Kidney epithelial cell (primary cell): ENCODE measurements at regions not wholly inside any gene's neighbourhood (a gene's known extent, or its start where the extent isn't known, plus 50 kb on each side); places are given as distances from the start of the nearest gene placed in this dataset.

Experiments
- DNase-seq: peaks from one replicate; pipeline ENCODE4 v3.0.0-alpha.2; 2010; ENCODE audit warnings: low read depth
- H3K27me3 ChIP-seq: 2 replicates; pipeline ENCODE4 v1.6.0; 2011; ENCODE audit warnings: low read length; ENCODE audit not compliant: control insufficient read depth, insufficient read depth
- H3K36me3 ChIP-seq: 2 replicates; pipeline ENCODE4 v1.5.1; 2011; ENCODE audit warnings: low read length; ENCODE audit not compliant: control insufficient read depth, insufficient read depth
- H3K4me3 ChIP-seq: 2 replicates; pipeline ENCODE4 v1.5.1; 2011; ENCODE audit warnings: low read depth, mild to moderate bottlenecking, control low read depth, low read length
- CTCF ChIP-seq: IDR thresholded peaks from 2 replicates; pipeline ENCODE4 v1.5.1; 2011; ENCODE audit warnings: mild to moderate bottlenecking, moderate library complexity, low read length, control low read depth, inconsistent platforms; ENCODE audit not compliant: insufficient read depth, poor library complexity, severe bottlenecking

GRCh38 chrX:35101901-35102300 is 159.3 kb downstream of the FAM47B start:
- no peak for TF ChIP-seq CTCF
- H3K27me3 ChIP-seq: no peaks in the 10 kb centered on the region
- H3K36me3 ChIP-seq: no peaks in the 10 kb centered on the region
- DNase-seq: no peak
- no peak overlapping the region for H3K4me3 ChIP-seq

- Histone ChIP-seq H3K27me3 (no peaks in the 10 kb centered on the region), H3K4me3 (no peak overlapping the region), H3K36me3 (no peaks in the 10 kb centered on the region)
- DNase-seq: no peak
- no peak for TF ChIP-seq CTCF
Observed at GRCh38 chrX:35104626-35105025, 162.0 kb downstream of the FAM47B start.

GRCh38 chrX:35115205-35115604 is 172.6 kb downstream of the FAM47B start:
- H3K27me3 ChIP-seq: no peaks in the 10 kb centered on the region
- peak; percentile 18 for DNase-seq
- H3K36me3 ChIP-seq: no peaks in the 10 kb centered on the region
- TF ChIP-seq CTCF: no peak
- no peak overlapping the region for H3K4me3 ChIP-seq

GRCh38 chrX:35122756-35123155 is 180.2 kb downstream of the FAM47B start:
- no peak for DNase-seq
- TF ChIP-seq CTCF: no peak
- Histone ChIP-seq H3K36me3 (no peaks in the 10 kb centered on the region), H3K27me3 (no peaks in the 10 kb centered on the region), H3K4me3 (no peak overlapping the region)

- H3K27me3 ChIP-seq: no peaks in the 10 kb centered on the region
- TF ChIP-seq CTCF: no peak
- no peaks in the 10 kb centered on the region for H3K36me3 ChIP-seq
- H3K4me3 ChIP-seq: no peak overlapping the region
- no peak for DNase-seq
Observed at GRCh38 chrX:35149517-35149916, 206.9 kb downstream of the FAM47B start.

- no peak for DNase-seq
- TF ChIP-seq CTCF: no peak
- Histone ChIP-seq H3K4me3 (no peak overlapping the region), H3K36me3 (no peaks in the 10 kb centered on the region), H3K27me3 (no peaks in the 10 kb centered on the region)
Observed at GRCh38 chrX:35150052-35150451, 207.5 kb downstream of the FAM47B start.
